HG03565 (cell line): ENCODE measurements at regions not wholly inside any gene's neighbourhood (a gene's known extent, or its start where the extent isn't known, plus 50 kb on each side); places are given as distances from the start of the nearest gene placed in this dataset.

Experiments used
- ATAC-seq: cut with Tn5 transposase; IDR thresholded peaks from one replicate; pipeline ENCODE4 v1.9.1; 2021; ENCODE audit warnings: mild to moderate bottlenecking, moderate library complexity; ENCODE audit not compliant: unreplicated experiment

GRCh38 chr11:97794876-97795275 lies 1225.9 kb upstream of the CNTN5 start:
- no peak for ATAC-seq

- no peak for ATAC-seq
Observed at GRCh38 chr11:97800891-97801290, 1219.9 kb upstream of the CNTN5 start.

- no peak for ATAC-seq
Observed at GRCh38 chr11:97814325-97814959, 1206.3 kb upstream of the CNTN5 start.

GRCh38 chr11:97815667-97816066 lies 1205.1 kb upstream of the CNTN5 start:
- no peak for ATAC-seq

- no peak for ATAC-seq
Observed at GRCh38 chr11:97832451-97832850, 1188.3 kb upstream of the CNTN5 start.

GRCh38 chr11:97833412-97833811 lies 1187.3 kb upstream of the CNTN5 start:
- no peak for ATAC-seq

GRCh38 chr11:97844016-97844415 lies 1176.7 kb upstream of the CNTN5 start:
- no peak for ATAC-seq

GRCh38 chr11:97847730-97848129 lies 1173.0 kb upstream of the CNTN5 start:
- no peak for ATAC-seq

- no peak for ATAC-seq
Observed at GRCh38 chr11:97850701-97851100, 1170.0 kb upstream of the CNTN5 start.

GRCh38 chr11:97854357-97854756 lies 1166.4 kb upstream of the CNTN5 start:
- ATAC-seq, result no peak

GRCh38 chr11:97854877-97855276 lies 1165.9 kb upstream of the CNTN5 start:
- ATAC-seq, result no peak

GRCh38 chr11:97856666-97857065 lies 1164.1 kb upstream of the CNTN5 start:
- no peak for ATAC-seq

- no peak for ATAC-seq
Observed at GRCh38 chr11:97860237-97860636, 1160.5 kb upstream of the CNTN5 start.

- no peak for ATAC-seq
Observed at GRCh38 chr11:97862021-97862420, 1158.7 kb upstream of the CNTN5 start.

- ATAC-seq, result no peak
Observed at GRCh38 chr11:97865424-97866012, 1155.2 kb upstream of the CNTN5 start.

GRCh38 chr11:97871816-97872215 lies 1148.9 kb upstream of the CNTN5 start:
- no peak for ATAC-seq

- no peak for ATAC-seq
Observed at GRCh38 chr11:97880209-97880608, 1140.5 kb upstream of the CNTN5 start.

GRCh38 chr11:97883086-97883485 lies 1137.7 kb upstream of the CNTN5 start:
- ATAC-seq, result no peak

GRCh38 chr11:97888641-97889040 lies 1132.1 kb upstream of the CNTN5 start:
- no peak for ATAC-seq

- no peak for ATAC-seq
Observed at GRCh38 chr11:97890466-97890865, 1130.3 kb upstream of the CNTN5 start.

- ATAC-seq, result no peak
Observed at GRCh38 chr11:97893612-97894011, 1127.1 kb upstream of the CNTN5 start.

- no peak for ATAC-seq
Observed at GRCh38 chr11:97894978-97895377, 1125.8 kb upstream of the CNTN5 start.

GRCh38 chr11:97895572-97895971 lies 1125.2 kb upstream of the CNTN5 start:
- no peak for ATAC-seq
